ENCODE measurements at regions not wholly inside any gene's neighbourhood (a gene's known extent, or its start where the extent isn't known, plus 50 kb on each side); places are given as distances from the start of the nearest gene placed in this dataset.

DNA sequence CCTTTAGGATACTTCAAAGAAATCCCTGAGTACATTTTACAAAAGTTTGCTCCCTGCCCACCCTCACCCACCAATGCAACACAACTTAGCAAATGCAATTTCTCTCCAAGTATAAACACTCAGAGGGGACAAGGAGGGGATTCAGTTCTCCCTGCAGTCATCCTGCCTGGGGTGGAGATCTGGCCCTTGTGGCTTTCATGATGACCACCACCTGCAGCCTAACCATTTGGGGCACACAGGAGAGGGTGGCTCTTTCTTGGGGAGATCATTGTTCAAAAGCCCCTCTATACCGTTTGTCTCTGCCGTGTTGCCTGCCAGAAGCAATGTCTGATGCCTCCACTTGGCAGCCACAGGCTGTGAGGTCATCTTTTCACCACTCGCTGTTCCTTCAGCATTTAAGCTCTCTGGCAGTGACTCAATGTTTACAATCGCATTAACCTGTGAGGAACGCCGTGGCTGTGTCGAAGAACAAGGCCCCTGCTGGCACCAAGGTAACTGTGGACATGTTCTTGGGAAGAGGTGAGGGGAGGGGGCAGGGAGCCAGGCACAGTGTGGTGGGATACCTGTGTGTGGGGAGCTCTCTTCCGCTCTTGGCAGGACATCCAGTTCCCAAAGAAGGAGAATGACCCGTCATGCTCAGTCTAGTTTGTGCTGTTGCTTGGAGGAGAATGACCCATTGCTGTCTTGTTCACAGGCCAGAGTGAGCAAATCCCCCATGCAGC is 103.9 kb upstream of the DUSP10 start:
- TF ChIP-seq, protein P1, sequence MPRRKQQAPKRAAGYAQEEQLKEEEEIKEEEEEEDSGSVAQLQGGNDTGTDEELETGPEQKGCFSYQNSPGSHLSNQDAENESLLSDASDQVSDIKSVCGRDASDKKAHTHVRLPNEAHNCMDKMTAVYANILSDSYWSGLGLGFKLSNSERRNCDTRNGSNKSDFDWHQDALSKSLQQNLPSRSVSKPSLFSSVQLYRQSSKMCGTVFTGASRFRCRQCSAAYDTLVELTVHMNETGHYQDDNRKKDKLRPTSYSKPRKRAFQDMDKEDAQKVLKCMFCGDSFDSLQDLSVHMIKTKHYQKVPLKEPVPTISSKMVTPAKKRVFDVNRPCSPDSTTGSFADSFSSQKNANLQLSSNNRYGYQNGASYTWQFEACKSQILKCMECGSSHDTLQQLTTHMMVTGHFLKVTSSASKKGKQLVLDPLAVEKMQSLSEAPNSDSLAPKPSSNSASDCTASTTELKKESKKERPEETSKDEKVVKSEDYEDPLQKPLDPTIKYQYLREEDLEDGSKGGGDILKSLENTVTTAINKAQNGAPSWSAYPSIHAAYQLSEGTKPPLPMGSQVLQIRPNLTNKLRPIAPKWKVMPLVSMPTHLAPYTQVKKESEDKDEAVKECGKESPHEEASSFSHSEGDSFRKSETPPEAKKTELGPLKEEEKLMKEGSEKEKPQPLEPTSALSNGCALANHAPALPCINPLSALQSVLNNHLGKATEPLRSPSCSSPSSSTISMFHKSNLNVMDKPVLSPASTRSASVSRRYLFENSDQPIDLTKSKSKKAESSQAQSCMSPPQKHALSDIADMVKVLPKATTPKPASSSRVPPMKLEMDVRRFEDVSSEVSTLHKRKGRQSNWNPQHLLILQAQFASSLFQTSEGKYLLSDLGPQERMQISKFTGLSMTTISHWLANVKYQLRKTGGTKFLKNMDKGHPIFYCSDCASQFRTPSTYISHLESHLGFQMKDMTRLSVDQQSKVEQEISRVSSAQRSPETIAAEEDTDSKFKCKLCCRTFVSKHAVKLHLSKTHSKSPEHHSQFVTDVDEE (CRISPR knock-in tag; IDR thresholded peaks at IDR 0.05), result no peak
- TF ChIP-seq ZFP30 (CRISPR knock-in tag; IDR thresholded peaks at IDR 0.05), result no peak
- TF ChIP-seq ESRRG (CRISPR knock-in tag; IDR thresholded peaks at IDR 0.05), result no peak
- TF ChIP-seq, protein P2, sequence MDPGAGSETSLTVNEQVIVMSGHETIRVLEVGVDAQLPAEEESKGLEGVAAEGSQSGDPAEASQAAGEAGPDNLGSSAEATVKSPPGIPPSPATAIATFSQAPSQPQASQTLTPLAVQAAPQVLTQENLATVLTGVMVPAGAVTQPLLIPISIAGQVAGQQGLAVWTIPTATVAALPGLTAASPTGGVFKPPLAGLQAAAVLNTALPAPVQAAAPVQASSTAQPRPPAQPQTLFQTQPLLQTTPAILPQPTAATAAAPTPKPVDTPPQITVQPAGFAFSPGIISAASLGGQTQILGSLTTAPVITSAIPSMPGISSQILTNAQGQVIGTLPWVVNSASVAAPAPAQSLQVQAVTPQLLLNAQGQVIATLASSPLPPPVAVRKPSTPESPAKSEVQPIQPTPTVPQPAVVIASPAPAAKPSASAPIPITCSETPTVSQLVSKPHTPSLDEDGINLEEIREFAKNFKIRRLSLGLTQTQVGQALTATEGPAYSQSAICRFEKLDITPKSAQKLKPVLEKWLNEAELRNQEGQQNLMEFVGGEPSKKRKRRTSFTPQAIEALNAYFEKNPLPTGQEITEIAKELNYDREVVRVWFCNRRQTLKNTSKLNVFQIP (CRISPR knock-in tag; IDR thresholded peaks at IDR 0.05; ENCODE audit: borderline replicate concordance, low read depth), result no peak
- TF ChIP-seq, protein P3, sequence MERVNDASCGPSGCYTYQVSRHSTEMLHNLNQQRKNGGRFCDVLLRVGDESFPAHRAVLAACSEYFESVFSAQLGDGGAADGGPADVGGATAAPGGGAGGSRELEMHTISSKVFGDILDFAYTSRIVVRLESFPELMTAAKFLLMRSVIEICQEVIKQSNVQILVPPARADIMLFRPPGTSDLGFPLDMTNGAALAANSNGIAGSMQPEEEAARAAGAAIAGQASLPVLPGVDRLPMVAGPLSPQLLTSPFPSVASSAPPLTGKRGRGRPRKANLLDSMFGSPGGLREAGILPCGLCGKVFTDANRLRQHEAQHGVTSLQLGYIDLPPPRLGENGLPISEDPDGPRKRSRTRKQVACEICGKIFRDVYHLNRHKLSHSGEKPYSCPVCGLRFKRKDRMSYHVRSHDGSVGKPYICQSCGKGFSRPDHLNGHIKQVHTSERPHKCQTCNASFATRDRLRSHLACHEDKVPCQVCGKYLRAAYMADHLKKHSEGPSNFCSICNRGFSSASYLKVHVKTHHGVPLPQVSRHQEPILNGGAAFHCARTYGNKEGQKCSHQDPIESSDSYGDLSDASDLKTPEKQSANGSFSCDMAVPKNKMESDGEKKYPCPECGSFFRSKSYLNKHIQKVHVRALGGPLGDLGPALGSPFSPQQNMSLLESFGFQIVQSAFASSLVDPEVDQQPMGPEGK (CRISPR knock-in tag; IDR thresholded peaks at IDR 0.05; ENCODE audit: borderline replicate concordance), result no peak
- TF ChIP-seq ARNTL (CRISPR knock-in tag; IDR thresholded peaks at IDR 0.05; ENCODE audit: borderline replicate concordance, low read depth), result no peak
- TF ChIP-seq OSR1 (CRISPR knock-in tag; IDR thresholded peaks at IDR 0.05), result no peak
- TF ChIP-seq ZC3H10 (CRISPR knock-in tag; IDR thresholded peaks at IDR 0.05), result no peak
- no peak for TF ChIP-seq ZFP3 (CRISPR knock-in tag; IDR thresholded peaks at IDR 0.05)
- no peak for TF ChIP-seq RARB (CRISPR knock-in tag; IDR thresholded peaks at IDR 0.05)
- TF ChIP-seq SNAI2 (CRISPR knock-in tag; IDR thresholded peaks at IDR 0.05), result no peak
- TF ChIP-seq, protein P4, sequence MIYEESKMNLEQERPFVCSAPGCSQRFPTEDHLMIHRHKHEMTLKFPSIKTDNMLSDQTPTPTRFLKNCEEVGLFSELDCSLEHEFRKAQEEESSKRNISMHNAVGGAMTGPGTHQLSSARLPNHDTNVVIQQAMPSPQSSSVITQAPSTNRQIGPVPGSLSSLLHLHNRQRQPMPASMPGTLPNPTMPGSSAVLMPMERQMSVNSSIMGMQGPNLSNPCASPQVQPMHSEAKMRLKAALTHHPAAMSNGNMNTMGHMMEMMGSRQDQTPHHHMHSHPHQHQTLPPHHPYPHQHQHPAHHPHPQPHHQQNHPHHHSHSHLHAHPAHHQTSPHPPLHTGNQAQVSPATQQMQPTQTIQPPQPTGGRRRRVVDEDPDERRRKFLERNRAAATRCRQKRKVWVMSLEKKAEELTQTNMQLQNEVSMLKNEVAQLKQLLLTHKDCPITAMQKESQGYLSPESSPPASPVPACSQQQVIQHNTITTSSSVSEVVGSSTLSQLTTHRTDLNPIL (CRISPR knock-in tag; IDR thresholded peaks at IDR 0.05; ENCODE audit: low read depth), result no peak
- TF ChIP-seq BACH2 (CRISPR knock-in tag; IDR thresholded peaks at IDR 0.05; ENCODE audit: borderline replicate concordance), result no peak
- no peak for TF ChIP-seq TCF4 (CRISPR knock-in tag; IDR thresholded peaks at IDR 0.05; ENCODE audit: borderline replicate concordance)

All from SK-N-SH treated with all-trans-retinoic acid at 6 μM for 48 hours (cell line).